ENCODE measurements at regions not wholly inside any gene's neighbourhood (a gene's known extent, or its start where the extent isn't known, plus 50 kb on each side); places are given as distances from the start of the nearest gene placed in this dataset.

DNA sequence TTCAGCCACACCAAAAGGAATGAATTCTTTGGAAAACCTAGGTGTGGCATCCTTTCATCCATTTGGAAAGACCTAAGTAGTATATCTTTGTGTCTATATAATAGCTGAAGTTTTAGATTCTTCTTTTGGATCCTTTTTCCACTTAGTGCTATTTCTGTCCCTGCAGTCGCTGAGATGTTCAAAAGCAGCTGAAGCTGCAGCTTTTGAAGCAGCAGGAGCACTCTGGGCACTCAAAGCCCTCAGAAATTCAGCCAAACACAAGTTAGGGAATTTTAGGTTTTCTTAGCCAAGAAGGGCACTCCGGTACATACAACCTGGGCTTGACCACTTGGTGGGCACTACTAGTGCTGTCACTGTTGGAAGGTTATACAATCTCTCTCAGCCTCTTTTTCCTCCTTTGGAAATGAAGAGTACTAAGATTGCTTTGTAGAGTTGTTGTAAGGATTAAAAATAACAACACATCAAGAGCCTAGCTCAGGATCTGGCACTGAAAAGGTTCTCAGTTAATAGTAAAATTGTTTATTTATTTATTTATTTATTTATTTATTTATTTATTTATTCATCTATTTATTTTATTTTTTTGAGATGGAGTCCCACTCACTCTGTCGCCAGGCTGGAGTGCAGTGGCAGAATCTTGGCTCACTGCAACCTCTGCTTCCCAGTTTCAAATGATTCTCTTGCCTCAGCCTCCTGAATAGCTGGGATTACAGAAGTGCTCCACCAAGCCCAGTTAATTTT, 71.9 kb upstream of the SLC22A16 start:
- H3K36me3 Mint-ChIP-seq (ENCODE audit: low read depth), result peaks cover 4% of the 10 kb centered on the region
- H3K4me1 Mint-ChIP-seq, result no peaks in the 10 kb centered on the region
- H3K4me3 Mint-ChIP-seq, result no peak overlapping the region
- no peak overlapping the region for H3K27ac Mint-ChIP-seq
- TF ChIP-seq, protein P1, sequence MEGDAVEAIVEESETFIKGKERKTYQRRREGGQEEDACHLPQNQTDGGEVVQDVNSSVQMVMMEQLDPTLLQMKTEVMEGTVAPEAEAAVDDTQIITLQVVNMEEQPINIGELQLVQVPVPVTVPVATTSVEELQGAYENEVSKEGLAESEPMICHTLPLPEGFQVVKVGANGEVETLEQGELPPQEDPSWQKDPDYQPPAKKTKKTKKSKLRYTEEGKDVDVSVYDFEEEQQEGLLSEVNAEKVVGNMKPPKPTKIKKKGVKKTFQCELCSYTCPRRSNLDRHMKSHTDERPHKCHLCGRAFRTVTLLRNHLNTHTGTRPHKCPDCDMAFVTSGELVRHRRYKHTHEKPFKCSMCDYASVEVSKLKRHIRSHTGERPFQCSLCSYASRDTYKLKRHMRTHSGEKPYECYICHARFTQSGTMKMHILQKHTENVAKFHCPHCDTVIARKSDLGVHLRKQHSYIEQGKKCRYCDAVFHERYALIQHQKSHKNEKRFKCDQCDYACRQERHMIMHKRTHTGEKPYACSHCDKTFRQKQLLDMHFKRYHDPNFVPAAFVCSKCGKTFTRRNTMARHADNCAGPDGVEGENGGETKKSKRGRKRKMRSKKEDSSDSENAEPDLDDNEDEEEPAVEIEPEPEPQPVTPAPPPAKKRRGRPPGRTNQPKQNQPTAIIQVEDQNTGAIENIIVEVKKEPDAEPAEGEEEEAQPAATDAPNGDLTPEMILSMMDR (IDR thresholded peaks at IDR 0.05; ENCODE audit: unreplicated experiment in 3 of 3), result no peak
- H3K9me3 Mint-ChIP-seq, result peaks cover 37% of the 10 kb centered on the region
- peaks cover 4% of the 10 kb centered on the region for H3K27me3 Mint-ChIP-seq (ENCODE audit: low read depth)

DNA sequence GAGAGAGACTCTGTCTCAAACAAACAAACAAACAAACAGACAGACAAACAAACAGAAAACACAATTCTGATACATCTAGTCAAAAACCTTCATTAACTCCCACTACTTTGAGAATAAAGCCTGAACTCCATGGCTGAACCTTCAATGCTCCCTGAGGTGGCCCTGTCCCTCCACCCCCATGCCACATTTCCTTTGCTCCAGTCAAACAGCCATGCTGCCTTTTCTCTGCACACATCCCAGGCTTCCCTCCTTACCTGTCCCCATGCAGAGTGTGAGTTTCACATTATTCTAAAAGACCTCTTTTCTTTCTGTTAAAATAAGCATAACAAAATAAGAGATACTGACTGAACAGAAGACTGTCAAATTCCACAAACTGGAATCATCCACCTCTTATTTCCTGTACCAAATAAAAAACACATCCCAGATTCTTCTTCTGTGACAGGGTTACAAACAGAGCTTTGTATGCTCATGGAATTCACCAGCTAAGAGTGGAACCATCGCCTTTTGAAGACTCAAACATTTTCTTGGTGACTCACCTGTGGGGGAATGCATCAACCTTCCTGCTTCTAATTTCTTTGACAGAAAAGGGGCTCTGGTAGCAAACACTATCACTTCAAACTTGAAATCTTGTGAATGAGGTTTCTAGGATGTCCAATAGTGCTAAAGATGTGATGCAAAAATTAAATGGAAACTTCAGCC, 71.0 kb upstream of the SLC22A16 start:
- H3K36me3 Mint-ChIP-seq (ENCODE audit: low read depth), result peaks cover 4% of the 10 kb centered on the region
- TF ChIP-seq, protein P1 (IDR thresholded peaks at IDR 0.05; ENCODE audit: unreplicated experiment in 3 of 3), result no peak
- H3K27ac Mint-ChIP-seq, result no peak overlapping the region
- H3K27me3 Mint-ChIP-seq (ENCODE audit: low read depth), result peaks cover 4% of the 10 kb centered on the region
- peaks cover 5% of the 10 kb centered on the region for H3K4me1 Mint-ChIP-seq
- peaks cover 35% of the 10 kb centered on the region for H3K9me3 Mint-ChIP-seq
- H3K4me3 Mint-ChIP-seq, result no peak overlapping the region

DNA sequence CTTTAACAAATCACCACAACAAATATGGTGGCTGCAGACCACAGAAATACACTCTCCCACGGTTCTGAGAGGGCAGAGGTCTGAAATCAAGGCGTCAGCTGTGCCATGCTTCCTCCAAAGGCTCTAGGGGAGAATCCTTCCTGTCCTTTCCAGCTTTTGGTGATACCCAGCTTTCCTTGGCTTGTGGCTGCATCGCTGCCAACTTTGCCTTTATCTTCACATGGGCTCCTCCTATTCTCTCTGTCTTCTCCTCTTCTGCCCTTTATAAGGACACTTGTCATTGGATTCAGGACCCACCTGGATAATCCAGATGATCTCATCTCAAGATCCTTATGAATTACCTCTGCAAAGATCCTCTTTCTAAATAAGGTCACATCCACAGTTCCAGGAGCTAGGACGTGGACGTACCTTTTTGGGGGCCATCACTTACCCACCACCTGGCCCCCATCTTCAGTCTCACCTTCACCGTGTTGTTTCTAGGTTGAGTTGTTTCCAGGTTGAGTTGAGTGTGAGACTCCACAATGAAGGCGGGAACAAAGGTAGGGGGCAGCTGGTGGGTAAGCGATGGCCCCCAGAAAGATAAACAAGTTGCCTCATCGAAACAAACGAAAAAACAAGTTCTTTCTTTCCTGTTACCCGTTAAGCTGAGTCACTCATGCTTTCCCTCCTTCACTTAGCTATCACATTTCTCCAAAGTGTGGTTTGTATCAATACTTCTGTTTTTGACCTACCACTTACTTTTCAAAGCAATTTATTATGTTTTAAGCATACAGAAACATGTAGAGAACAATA, 68.9 kb upstream of the SLC22A16 start:
- Mint-ChIP-seq H3K4me3 (no peak overlapping the region), H3K9me3 (peaks cover 24% of the 10 kb centered on the region), H3K36me3 (ENCODE audit: low read depth) (peaks cover 4% of the 10 kb centered on the region), H3K27me3 (ENCODE audit: low read depth) (peaks cover 4% of the 10 kb centered on the region), H3K4me1 (peaks cover 16% of the 10 kb centered on the region), H3K27ac (no peak overlapping the region)
- TF ChIP-seq, protein P1 (IDR thresholded peaks at IDR 0.05; ENCODE audit: unreplicated experiment in 3 of 3), result no peak

DNA sequence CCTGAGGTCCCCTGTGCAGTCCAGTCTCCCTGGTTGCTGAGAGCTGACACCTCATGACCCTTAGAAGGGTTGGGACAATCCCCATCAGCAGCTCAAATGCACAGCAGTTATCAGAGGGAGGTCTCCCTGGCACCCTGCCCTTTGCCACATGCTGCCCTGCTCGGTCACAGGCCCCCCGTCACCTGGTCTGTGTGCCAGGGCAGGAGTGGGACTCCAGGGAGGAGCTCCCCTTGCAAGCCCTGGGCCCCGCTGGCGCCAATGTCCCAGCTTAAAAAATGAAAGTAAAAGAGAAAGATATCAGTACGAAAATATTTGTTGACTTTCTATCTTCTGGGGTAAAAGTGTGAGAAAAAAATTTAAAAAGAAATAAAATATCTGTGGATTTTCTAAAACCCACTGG, 68.1 kb upstream of the SLC22A16 start:
- H3K4me3 Mint-ChIP-seq, result no peak overlapping the region
- peaks cover 4% of the 10 kb centered on the region for H3K36me3 Mint-ChIP-seq (ENCODE audit: low read depth)
- peaks cover 25% of the 10 kb centered on the region for H3K9me3 Mint-ChIP-seq

DNA sequence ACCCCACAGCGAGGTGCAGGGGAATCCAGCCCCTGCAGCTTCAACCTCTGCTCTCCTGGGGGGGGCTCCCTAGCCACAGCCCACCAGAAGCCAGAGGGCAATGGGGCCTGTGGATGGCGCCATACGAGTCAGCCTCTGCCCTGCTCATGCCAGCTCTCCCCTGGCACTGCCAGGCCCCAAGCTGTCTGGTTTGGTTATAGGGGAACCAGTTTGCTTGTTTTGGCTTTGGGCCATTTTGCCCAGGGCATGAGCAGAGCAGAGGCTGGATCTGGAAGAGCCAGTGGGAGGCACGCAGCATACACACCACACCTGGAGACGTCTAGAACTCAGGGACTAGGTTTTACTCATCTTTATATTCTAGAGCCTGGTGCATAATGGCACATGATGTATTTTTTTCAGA, 66.7 kb upstream of the SLC22A16 start:
- TF ChIP-seq, protein P1 (IDR thresholded peaks at IDR 0.05; ENCODE audit: unreplicated experiment in 3 of 3), result no peak
- Mint-ChIP-seq H3K4me3 (no peak overlapping the region), H3K4me1 (peaks cover 19% of the 10 kb centered on the region), H3K36me3 (ENCODE audit: low read depth) (peaks cover 4% of the 10 kb centered on the region), H3K27ac (peak overlapping the region in 1 of 3 experiments; percentile 57), H3K27me3 (ENCODE audit: low read depth) (peaks cover 8% of the 10 kb centered on the region), H3K9me3 (peaks cover 27% of the 10 kb centered on the region)

More for the DNA sequence above, 68.1 kb upstream of the SLC22A16 start:
- peaks cover 4% of the 10 kb centered on the region for H3K27me3 Mint-ChIP-seq (ENCODE audit: low read depth)
- H3K4me1 Mint-ChIP-seq, result peaks cover 16% of the 10 kb centered on the region
- no peak overlapping the region for H3K27ac Mint-ChIP-seq
- TF ChIP-seq, protein P1 (IDR thresholded peaks at IDR 0.05; ENCODE audit: unreplicated experiment in 3 of 3), result no peak
